SH-SY5Y (cell line): ENCODE measurements at regions not wholly inside any gene's neighbourhood (a gene's known extent, or its start where the extent isn't known, plus 50 kb on each side); places are given as distances from the start of the nearest gene placed in this dataset.
A peak's percentile ranks its signal among the peaks of the same experiment; 100 is the strongest.

Source experiments
- GATA2 ChIP-seq: IDR thresholded peaks from 2 replicates; pipeline ENCODE4 v1.6.1; 2011; ENCODE audit warnings: mild to moderate bottlenecking, low read depth, low read length
- GATA3 ChIP-seq: IDR thresholded peaks from 2 replicates; pipeline ENCODE4 v1.6.1; 2011; ENCODE audit warnings: low read depth, mild to moderate bottlenecking, low read length, moderate library complexity

- TF ChIP-seq GATA3 (no peak), GATA2 (no peak)
Measured at GRCh38 chr10:118537623-118538022, 57.8 kb downstream of the PRLHR start.

GRCh38 chr10:118534136-118534535, 61.3 kb downstream of the PRLHR start:
- no peak for TF ChIP-seq GATA2
- no peak for TF ChIP-seq GATA3

- TF ChIP-seq GATA2 = no peak
- no peak for TF ChIP-seq GATA3
Measured at GRCh38 chr10:118531105-118531852, 64.2 kb downstream of the PRLHR start.

GRCh38 chr10:118528426-118528825, 67.0 kb downstream of the PRLHR start:
- TF ChIP-seq GATA2 = no peak
- no peak for TF ChIP-seq GATA3

GRCh38 chr10:118523775-118524174, 71.7 kb downstream of the PRLHR start:
- TF ChIP-seq GATA2 (no peak), GATA3 (no peak)

GRCh38 chr10:118522791-118523498, 72.5 kb downstream of the PRLHR start:
- TF ChIP-seq GATA2 (no peak), GATA3 (no peak)

- no peak for TF ChIP-seq GATA3
- TF ChIP-seq GATA2 = no peak
Measured at GRCh38 chr10:118521415-118522117, 73.9 kb downstream of the PRLHR start.

- TF ChIP-seq GATA3 (no peak), GATA2 (no peak)
Measured at GRCh38 chr10:118520116-118520742, 75.2 kb downstream of the PRLHR start.

GRCh38 chr10:118518095-118518494, 77.4 kb downstream of the PRLHR start:
- no peak for TF ChIP-seq GATA3
- no peak for TF ChIP-seq GATA2

GRCh38 chr10:118516716-118517115, 78.7 kb downstream of the PRLHR start:
- TF ChIP-seq GATA3 (no peak), GATA2 (no peak)

GRCh38 chr10:118513174-118513573, 82.3 kb downstream of the PRLHR start:
- TF ChIP-seq GATA3 (no peak), GATA2 (no peak)

GRCh38 chr10:118511711-118512110, 83.7 kb downstream of the PRLHR start:
- TF ChIP-seq GATA3 (no peak), GATA2 (no peak)

GRCh38 chr10:118508863-118509262, 86.6 kb downstream of the PRLHR start:
- peak; percentile 48; the same call in 1 of the 2 replicates for TF ChIP-seq GATA2
- peak; percentile 84 for TF ChIP-seq GATA3

- TF ChIP-seq GATA3 = no peak
Measured at GRCh38 chr10:118508355-118508754, 87.1 kb downstream of the PRLHR start.
